ENCODE measurements at regions not wholly inside any gene's neighbourhood (a gene's known extent, or its start where the extent isn't known, plus 50 kb on each side); places are given as distances from the start of the nearest gene placed in this dataset.

DNA sequence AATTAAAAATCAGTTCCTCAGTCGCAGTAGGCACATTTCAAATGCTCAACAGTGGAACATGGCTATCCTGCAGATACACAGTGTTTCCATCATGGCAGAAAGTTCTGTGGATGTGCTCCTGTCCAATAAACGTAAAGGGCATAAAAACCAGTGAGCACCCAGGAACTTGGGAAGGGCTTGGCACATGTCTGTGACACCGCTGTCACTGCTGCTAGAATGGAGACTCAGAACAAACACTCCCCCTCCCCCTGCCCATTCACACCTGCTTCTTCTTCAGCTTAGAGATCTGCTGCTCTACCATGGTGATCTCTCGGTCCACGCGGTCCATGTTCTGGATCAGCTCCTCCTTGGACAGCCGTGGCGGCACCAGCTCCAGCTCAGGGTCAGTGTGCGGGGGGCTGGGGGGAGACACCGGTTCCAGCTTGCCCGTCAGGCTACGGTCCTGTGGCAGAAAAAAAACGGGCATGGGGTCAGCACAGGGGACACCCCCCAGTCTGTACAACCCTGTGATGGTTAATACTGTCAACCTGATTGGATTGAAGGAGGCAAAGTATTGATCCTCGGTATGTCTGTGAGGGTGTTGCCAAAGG is 94.6 kb downstream of the NCOR2 start:
- Histone ChIP-seq H3K4me3 (replicated peaks in 1 of 3) (no peak overlapping the region), H3K27me3 (no peaks in the 10 kb centered on the region), H3K9me3 (no peaks in the 10 kb centered on the region), H3K36me3 (peaks cover 19 to 34% of the 10 kb centered on the region in 2 donors), H3K27ac (no peak overlapping the region), H3K4me1 (no peaks in the 10 kb centered on the region)
- TF ChIP-seq POLR2A (IDR thresholded peaks at IDR 0.05) (no peak), CTCF (IDR thresholded peaks at IDR 0.05) (no peak)
- intact Hi-C loops (cut with DNase I) = no loop called here
- no peak for DNase-seq
- 87 to 95% methylated on average over 9 to 14 of the region's 14 CpGs for WGBS, 2 donors

GRCh38 chr12:124471828-124472227 is 95.6 kb downstream of the NCOR2 start:
- no peak overlapping the region for H3K27ac ChIP-seq
- no peaks in the 10 kb centered on the region for H3K27me3 ChIP-seq
- 92 to 95% methylated on average over 2 of the region's 2 CpGs for WGBS, 2 donors
- no peak overlapping the region for H3K4me3 ChIP-seq (replicated peaks in 1 of 3)
- H3K9me3 ChIP-seq = no peaks in the 10 kb centered on the region
- no peaks in the 10 kb centered on the region for H3K4me1 ChIP-seq
- no peak for DNase-seq
- H3K36me3 ChIP-seq = peaks cover 19 to 34% of the 10 kb centered on the region in 2 donors
- TF ChIP-seq CTCF (IDR thresholded peaks at IDR 0.05) (no peak), POLR2A (IDR thresholded peaks at IDR 0.05) (no peak)
- intact Hi-C loops (cut with DNase I) = no loop called here

GRCh38 chr12:124470806-124471205 is 96.6 kb downstream of the NCOR2 start:
- Histone ChIP-seq H3K9me3 (no peaks in the 10 kb centered on the region), H3K36me3 (peaks cover 24 to 29% of the 10 kb centered on the region in 2 donors), H3K4me3 (replicated peaks in 1 of 3) (no peak overlapping the region), H3K27ac (no peak overlapping the region), H3K4me1 (no peaks in the 10 kb centered on the region), H3K27me3 (no peaks in the 10 kb centered on the region)
- intact Hi-C loops (cut with DNase I) = no loop called here
- no peak for DNase-seq
- TF ChIP-seq POLR2A (IDR thresholded peaks at IDR 0.05) (no peak), CTCF (IDR thresholded peaks at IDR 0.05) (no peak)
- WGBS, 2 donors = 97 to 99% methylated on average over 7 to 10 of the region's 10 CpGs

GRCh38 chr12:124470139-124470538 is 97.3 kb downstream of the NCOR2 start:
- Histone ChIP-seq H3K36me3 (peaks cover 30 to 34% of the 10 kb centered on the region in 2 donors), H3K9me3 (no peaks in the 10 kb centered on the region)
- WGBS, 2 donors = 96 to 98% methylated on average over 5 of the region's 5 CpGs

More at GRCh38 chr12:124470139-124470538, 97.3 kb downstream of the NCOR2 start:
- Histone ChIP-seq H3K4me1 (no peaks in the 10 kb centered on the region), H3K27me3 (no peaks in the 10 kb centered on the region), H3K27ac (no peak overlapping the region), H3K4me3 (replicated peaks in 1 of 3) (no peak overlapping the region)
- intact Hi-C loops (cut with DNase I) = no loop called here
- TF ChIP-seq POLR2A (IDR thresholded peaks at IDR 0.05) (no peak), CTCF (IDR thresholded peaks at IDR 0.05) (no peak)
- no peak for DNase-seq

Measured in thyroid gland (tissue), 4 donors.